Mammary epithelial cell (primary cell): ENCODE measurements at regions not wholly inside any gene's neighbourhood (a gene's known extent, or its start where the extent isn't known, plus 50 kb on each side); places are given as distances from the start of the nearest gene placed in this dataset.

ENCODE experiments used
- EZH2 ChIP-seq: IDR thresholded peaks from 2 replicates; pipeline ENCODE4 v1.6.1; 2012; ENCODE audit warnings: low read length, inconsistent platforms, borderline replicate concordance
- TF ChIP-seq, protein P1 (sequence below), 2 donors: IDR thresholded peaks in 1 of 2; conservative IDR thresholded peaks in 1 of 2; 2 replicates each; pipeline ENCODE4 v1.5.1; 2011 to 2012; ENCODE audit warnings: inconsistent platforms in 2 of 2, low read length in 2 of 2, mild to moderate bottlenecking in 2 of 2, control low read depth in 1 of 2, low read depth in 1 of 2; ENCODE audit not compliant: insufficient read depth in 1 of 2; ENCODE audit errors: extremely low read depth in 1 of 2

DNA sequence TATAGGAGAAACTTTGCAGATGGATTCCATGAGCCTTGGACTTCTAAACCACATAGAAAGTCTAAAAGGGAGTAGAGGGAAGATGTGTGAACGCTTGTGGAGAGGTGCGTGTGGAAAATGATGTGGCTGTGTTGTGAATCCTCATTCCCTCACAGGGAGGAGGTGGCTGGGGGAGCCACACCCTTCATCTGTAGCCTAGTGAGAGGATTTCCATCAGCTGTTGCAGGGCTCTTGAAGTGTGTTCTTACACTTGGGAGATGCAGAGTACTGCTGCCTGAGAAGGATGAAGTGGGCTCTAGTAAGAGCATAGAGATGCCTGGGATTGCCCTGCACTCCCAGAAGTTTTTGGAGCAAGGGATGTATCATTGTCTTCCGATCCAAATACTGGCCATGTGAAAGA is 279.6 kb downstream of the QKI start:
- TF ChIP-seq, protein P1, sequence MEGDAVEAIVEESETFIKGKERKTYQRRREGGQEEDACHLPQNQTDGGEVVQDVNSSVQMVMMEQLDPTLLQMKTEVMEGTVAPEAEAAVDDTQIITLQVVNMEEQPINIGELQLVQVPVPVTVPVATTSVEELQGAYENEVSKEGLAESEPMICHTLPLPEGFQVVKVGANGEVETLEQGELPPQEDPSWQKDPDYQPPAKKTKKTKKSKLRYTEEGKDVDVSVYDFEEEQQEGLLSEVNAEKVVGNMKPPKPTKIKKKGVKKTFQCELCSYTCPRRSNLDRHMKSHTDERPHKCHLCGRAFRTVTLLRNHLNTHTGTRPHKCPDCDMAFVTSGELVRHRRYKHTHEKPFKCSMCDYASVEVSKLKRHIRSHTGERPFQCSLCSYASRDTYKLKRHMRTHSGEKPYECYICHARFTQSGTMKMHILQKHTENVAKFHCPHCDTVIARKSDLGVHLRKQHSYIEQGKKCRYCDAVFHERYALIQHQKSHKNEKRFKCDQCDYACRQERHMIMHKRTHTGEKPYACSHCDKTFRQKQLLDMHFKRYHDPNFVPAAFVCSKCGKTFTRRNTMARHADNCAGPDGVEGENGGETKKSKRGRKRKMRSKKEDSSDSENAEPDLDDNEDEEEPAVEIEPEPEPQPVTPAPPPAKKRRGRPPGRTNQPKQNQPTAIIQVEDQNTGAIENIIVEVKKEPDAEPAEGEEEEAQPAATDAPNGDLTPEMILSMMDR (conservative IDR thresholded peaks at IDR 0.05 in 1 of 2, IDR thresholded peaks at IDR 0.05 in 1 of 2; ENCODE audit: extremely low read depth in 1 of 2, insufficient read depth in 1 of 2, low read depth in 1 of 2, low read length in 2 of 2): no peak
- TF ChIP-seq EZH2: no peak
